HepG2 (cell line): ENCODE measurements at regions not wholly inside any gene's neighbourhood (a gene's known extent, or its start where the extent isn't known, plus 50 kb on each side); places are given as distances from the start of the nearest gene placed in this dataset.

Experiments
- AHDC1 ChIP-seq: sonication (generic); formaldehyde crosslinking; IDR thresholded peaks from 2 replicates; pipeline ENCODE4 v1.5.1; 2020; ENCODE audit warnings: mild to moderate bottlenecking, missing genetic modification reagents, borderline replicate concordance
- CEBPG ChIP-seq: IDR thresholded peaks from 2 replicates; pipeline ENCODE4 v1.6.1; 2016
- CERS6 ChIP-seq: sonication (generic); formaldehyde crosslinking; IDR thresholded peaks from 2 replicates; pipeline ENCODE4 v1.5.0; 2020; ENCODE audit warnings: missing genetic modification reagents
- ELF4 ChIP-seq: sonication (generic); formaldehyde crosslinking; IDR thresholded peaks from 2 replicates; pipeline ENCODE4 v1.5.0; 2020; ENCODE audit warnings: missing genetic modification reagents, mild to moderate bottlenecking, moderate library complexity, borderline replicate concordance
- KDM1A ChIP-seq: IDR thresholded peaks from 2 replicates; pipeline ENCODE4 v1.6.1; 2016; ENCODE audit warnings: missing compliant biosample characterization
- MXD3 ChIP-seq: IDR thresholded peaks from 2 replicates; pipeline ENCODE4 v1.6.1; 2016; ENCODE audit warnings: mild to moderate bottlenecking, missing biosample characterization, missing genetic modification reagents
- NFKB2 ChIP-seq: sonication (generic); formaldehyde crosslinking; IDR thresholded peaks from 2 replicates; pipeline ENCODE4 v1.4.0; 2020; ENCODE audit warnings: missing genetic modification reagents, borderline replicate concordance
- PHF8 ChIP-seq: sonication (generic); formaldehyde crosslinking; IDR thresholded peaks from 2 replicates; pipeline ENCODE4 v1.5.0; 2020; ENCODE audit warnings: missing genetic modification reagents
- PLRG1 ChIP-seq: fragments of 450-650 bp; conservative IDR thresholded peaks from 2 replicates; pipeline ENCODE4 v1.6.1; 2016
- SNAPC5 ChIP-seq: sonication (generic); formaldehyde crosslinking; IDR thresholded peaks from 2 replicates; pipeline ENCODE4 v1.8.1; 2023; ENCODE audit warnings: mild to moderate bottlenecking, missing genetic modification reagents, borderline replicate concordance
- ZNF446 ChIP-seq: sonication (generic); formaldehyde crosslinking; IDR thresholded peaks from 2 replicates; pipeline ENCODE4 v1.5.0; 2020; ENCODE audit warnings: mild to moderate bottlenecking, missing genetic modification reagents
- ZNF577 ChIP-seq: sonication (generic); formaldehyde crosslinking; IDR thresholded peaks from 2 replicates; pipeline ENCODE4 v1.4.0; 2020; ENCODE audit warnings: mild to moderate bottlenecking, low read depth, missing genetic modification reagents, borderline replicate concordance
- ZNF776 ChIP-seq: sonication (generic); formaldehyde crosslinking; IDR thresholded peaks from 2 replicates; pipeline ENCODE4 v1.4.0; 2020; ENCODE audit warnings: mild to moderate bottlenecking, missing genetic modification reagents
- ZNF784 ChIP-seq: sonication (generic); formaldehyde crosslinking; IDR thresholded peaks from 2 replicates; pipeline ENCODE4 v1.5.1; 2020; ENCODE audit warnings: missing genetic modification reagents, mild to moderate bottlenecking, borderline replicate concordance
- ZNF83 ChIP-seq: sonication (generic); formaldehyde crosslinking; IDR thresholded peaks from 2 replicates; pipeline ENCODE4 v1.4.0; 2020; ENCODE audit warnings: missing genetic modification reagents, mild to moderate bottlenecking, borderline replicate concordance
- TF ChIP-seq, protein P1 (sequence below): fragments of 450-650 bp; IDR thresholded peaks from 2 replicates; pipeline ENCODE4 v1.6.1; 2017
- TF ChIP-seq, protein P2 (sequence below): fragments of 450-650 bp; IDR thresholded peaks from 2 replicates; pipeline ENCODE4 v1.6.1; 2017; ENCODE audit warnings: mild to moderate bottlenecking
- TF ChIP-seq, protein P3 (sequence below): sonication (generic); formaldehyde crosslinking; IDR thresholded peaks from 2 replicates; pipeline ENCODE4 v1.5.0; 2020; ENCODE audit warnings: missing genetic modification reagents

GRCh38 chr22:27480487-27480886, 321.1 kb downstream of the MN1 start (continued):
- TF ChIP-seq AHDC1 (CRISPR knock-in tag): no peak; the same call in 1 of the 2 replicates
- TF ChIP-seq, protein P1, sequence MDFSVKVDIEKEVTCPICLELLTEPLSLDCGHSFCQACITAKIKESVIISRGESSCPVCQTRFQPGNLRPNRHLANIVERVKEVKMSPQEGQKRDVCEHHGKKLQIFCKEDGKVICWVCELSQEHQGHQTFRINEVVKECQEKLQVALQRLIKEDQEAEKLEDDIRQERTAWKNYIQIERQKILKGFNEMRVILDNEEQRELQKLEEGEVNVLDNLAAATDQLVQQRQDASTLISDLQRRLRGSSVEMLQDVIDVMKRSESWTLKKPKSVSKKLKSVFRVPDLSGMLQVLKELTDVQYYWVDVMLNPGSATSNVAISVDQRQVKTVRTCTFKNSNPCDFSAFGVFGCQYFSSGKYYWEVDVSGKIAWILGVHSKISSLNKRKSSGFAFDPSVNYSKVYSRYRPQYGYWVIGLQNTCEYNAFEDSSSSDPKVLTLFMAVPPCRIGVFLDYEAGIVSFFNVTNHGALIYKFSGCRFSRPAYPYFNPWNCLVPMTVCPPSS: no peak
- no peak for TF ChIP-seq ZNF446 (CRISPR knock-in tag)
- TF ChIP-seq NFKB2 (CRISPR knock-in tag): no peak; the same call in 1 of the 2 replicates
- TF ChIP-seq ZNF776: no peak
- TF ChIP-seq, protein P2, sequence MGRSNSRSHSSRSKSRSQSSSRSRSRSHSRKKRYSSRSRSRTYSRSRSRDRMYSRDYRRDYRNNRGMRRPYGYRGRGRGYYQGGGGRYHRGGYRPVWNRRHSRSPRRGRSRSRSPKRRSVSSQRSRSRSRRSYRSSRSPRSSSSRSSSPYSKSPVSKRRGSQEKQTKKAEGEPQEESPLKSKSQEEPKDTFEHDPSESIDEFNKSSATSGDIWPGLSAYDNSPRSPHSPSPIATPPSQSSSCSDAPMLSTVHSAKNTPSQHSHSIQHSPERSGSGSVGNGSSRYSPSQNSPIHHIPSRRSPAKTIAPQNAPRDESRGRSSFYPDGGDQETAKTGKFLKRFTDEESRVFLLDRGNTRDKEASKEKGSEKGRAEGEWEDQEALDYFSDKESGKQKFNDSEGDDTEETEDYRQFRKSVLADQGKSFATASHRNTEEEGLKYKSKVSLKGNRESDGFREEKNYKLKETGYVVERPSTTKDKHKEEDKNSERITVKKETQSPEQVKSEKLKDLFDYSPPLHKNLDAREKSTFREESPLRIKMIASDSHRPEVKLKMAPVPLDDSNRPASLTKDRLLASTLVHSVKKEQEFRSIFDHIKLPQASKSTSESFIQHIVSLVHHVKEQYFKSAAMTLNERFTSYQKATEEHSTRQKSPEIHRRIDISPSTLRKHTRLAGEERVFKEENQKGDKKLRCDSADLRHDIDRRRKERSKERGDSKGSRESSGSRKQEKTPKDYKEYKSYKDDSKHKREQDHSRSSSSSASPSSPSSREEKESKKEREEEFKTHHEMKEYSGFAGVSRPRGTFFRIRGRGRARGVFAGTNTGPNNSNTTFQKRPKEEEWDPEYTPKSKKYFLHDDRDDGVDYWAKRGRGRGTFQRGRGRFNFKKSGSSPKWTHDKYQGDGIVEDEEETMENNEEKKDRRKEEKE: no peak
- no peak for TF ChIP-seq CERS6 (CRISPR knock-in tag)
- TF ChIP-seq KDM1A: no peak
- TF ChIP-seq SNAPC5: no peak
- no peak for TF ChIP-seq MXD3 (CRISPR knock-in tag)
- TF ChIP-seq, protein P3, sequence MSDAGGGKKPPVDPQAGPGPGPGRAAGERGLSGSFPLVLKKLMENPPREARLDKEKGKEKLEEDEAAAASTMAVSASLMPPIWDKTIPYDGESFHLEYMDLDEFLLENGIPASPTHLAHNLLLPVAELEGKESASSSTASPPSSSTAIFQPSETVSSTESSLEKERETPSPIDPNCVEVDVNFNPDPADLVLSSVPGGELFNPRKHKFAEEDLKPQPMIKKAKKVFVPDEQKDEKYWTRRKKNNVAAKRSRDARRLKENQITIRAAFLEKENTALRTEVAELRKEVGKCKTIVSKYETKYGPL: no peak
- TF ChIP-seq ZNF784 (CRISPR knock-in tag): no peak
- no peak for TF ChIP-seq CEBPG (CRISPR knock-in tag)
- TF ChIP-seq PLRG1: no peak
- no peak for TF ChIP-seq ZNF577
- TF ChIP-seq PHF8: no peak
- TF ChIP-seq ZNF83 (CRISPR knock-in tag): no peak
- no peak for TF ChIP-seq ELF4 (CRISPR knock-in tag)
